IPS-15b (cell line): ENCODE measurements at regions not wholly inside any gene's neighbourhood (a gene's known extent, or its start where the extent isn't known, plus 50 kb on each side); places are given as distances from the start of the nearest gene placed in this dataset.

Experiments
- H3K27me3 ChIP-seq: one replicate; pipeline ENCODE4 v1.6.1; 2013; ENCODE audit warnings: low read length; ENCODE audit not compliant: control insufficient read depth, insufficient read depth
- H3K36me3 ChIP-seq: one replicate; pipeline ENCODE4 v1.6.1; 2013; ENCODE audit warnings: low read length; ENCODE audit not compliant: control insufficient read depth, insufficient read depth
- H3K4me1 ChIP-seq: one replicate; pipeline ENCODE4 v1.6.1; 2013; ENCODE audit warnings: mild to moderate bottlenecking, low read length; ENCODE audit not compliant: control insufficient read depth, insufficient read depth
- H3K4me3 ChIP-seq: one replicate; pipeline ENCODE4 v1.5.1; 2013; ENCODE audit warnings: low read depth, low read length
- H3K9ac ChIP-seq: one replicate; pipeline ENCODE4 v1.6.1; 2013; ENCODE audit warnings: low read depth, mild to moderate bottlenecking, low read length
- H3K9me3 ChIP-seq: one replicate; pipeline ENCODE4 v1.6.1; 2013; ENCODE audit warnings: mild to moderate bottlenecking, low read length; ENCODE audit not compliant: control insufficient read depth, insufficient read depth

- Histone ChIP-seq H3K9ac (no peak overlapping the region), H3K9me3 (no peaks in the 10 kb centered on the region), H3K36me3 (no peaks in the 10 kb centered on the region), H3K4me3 (no peak overlapping the region), H3K27me3 (no peaks in the 10 kb centered on the region), H3K4me1 (no peaks in the 10 kb centered on the region)
Observed at GRCh38 chr14:86714153-86714552, 1184.2 kb downstream of the FLRT2 start.

- H3K36me3 ChIP-seq, result no peaks in the 10 kb centered on the region
- H3K4me1 ChIP-seq, result no peaks in the 10 kb centered on the region
- no peaks in the 10 kb centered on the region for H3K27me3 ChIP-seq
- no peak overlapping the region for H3K9ac ChIP-seq
- H3K4me3 ChIP-seq, result no peak overlapping the region
- H3K9me3 ChIP-seq, result no peaks in the 10 kb centered on the region
Observed at GRCh38 chr14:86712727-86713126, 1182.8 kb downstream of the FLRT2 start.

GRCh38 chr14:86712176-86712575 lies 1182.2 kb downstream of the FLRT2 start:
- no peaks in the 10 kb centered on the region for H3K4me1 ChIP-seq
- H3K4me3 ChIP-seq, result no peak overlapping the region
- H3K27me3 ChIP-seq, result no peaks in the 10 kb centered on the region
- H3K9ac ChIP-seq, result no peak overlapping the region
- H3K9me3 ChIP-seq, result no peaks in the 10 kb centered on the region
- no peaks in the 10 kb centered on the region for H3K36me3 ChIP-seq

- Histone ChIP-seq H3K9me3 (no peaks in the 10 kb centered on the region), H3K27me3 (no peaks in the 10 kb centered on the region), H3K36me3 (no peaks in the 10 kb centered on the region), H3K4me3 (no peak overlapping the region), H3K9ac (no peak overlapping the region), H3K4me1 (no peaks in the 10 kb centered on the region)
Observed at GRCh38 chr14:86708846-86709339, 1178.9 kb downstream of the FLRT2 start.

GRCh38 chr14:86707071-86707470 lies 1177.1 kb downstream of the FLRT2 start:
- no peaks in the 10 kb centered on the region for H3K36me3 ChIP-seq
- H3K9me3 ChIP-seq, result no peaks in the 10 kb centered on the region
- H3K27me3 ChIP-seq, result no peaks in the 10 kb centered on the region
- no peak overlapping the region for H3K4me3 ChIP-seq
- no peak overlapping the region for H3K9ac ChIP-seq
- H3K4me1 ChIP-seq, result no peaks in the 10 kb centered on the region

- Histone ChIP-seq H3K9me3 (no peaks in the 10 kb centered on the region), H3K4me1 (no peaks in the 10 kb centered on the region), H3K27me3 (no peaks in the 10 kb centered on the region), H3K4me3 (no peak overlapping the region), H3K36me3 (no peaks in the 10 kb centered on the region), H3K9ac (no peak overlapping the region)
Observed at GRCh38 chr14:86683561-86683960, 1153.6 kb downstream of the FLRT2 start.

- no peak overlapping the region for H3K9ac ChIP-seq
- H3K9me3 ChIP-seq, result no peaks in the 10 kb centered on the region
Observed at GRCh38 chr14:86675059-86675458, 1145.1 kb downstream of the FLRT2 start.

GRCh38 chr14:86673523-86673969 lies 1143.6 kb downstream of the FLRT2 start:
- Histone ChIP-seq H3K9ac (no peak overlapping the region), H3K27me3 (no peaks in the 10 kb centered on the region), H3K9me3 (no peaks in the 10 kb centered on the region), H3K4me1 (peaks cover 2% of the 10 kb centered on the region), H3K4me3 (no peak overlapping the region), H3K36me3 (no peaks in the 10 kb centered on the region)

More at GRCh38 chr14:86675059-86675458, 1145.1 kb downstream of the FLRT2 start:
- H3K4me1 ChIP-seq, result peaks cover 2% of the 10 kb centered on the region
- H3K36me3 ChIP-seq, result no peaks in the 10 kb centered on the region
- no peak overlapping the region for H3K4me3 ChIP-seq
- no peaks in the 10 kb centered on the region for H3K27me3 ChIP-seq

GRCh38 chr14:86672080-86672479 lies 1142.1 kb downstream of the FLRT2 start:
- no peak overlapping the region for H3K9ac ChIP-seq
- H3K4me1 ChIP-seq, result peaks cover 2% of the 10 kb centered on the region
- no peak overlapping the region for H3K4me3 ChIP-seq
- no peaks in the 10 kb centered on the region for H3K27me3 ChIP-seq
- H3K36me3 ChIP-seq, result no peaks in the 10 kb centered on the region
- H3K9me3 ChIP-seq, result no peaks in the 10 kb centered on the region

GRCh38 chr14:86665975-86666374 lies 1136.0 kb downstream of the FLRT2 start:
- H3K27me3 ChIP-seq, result no peaks in the 10 kb centered on the region
- no peaks in the 10 kb centered on the region for H3K36me3 ChIP-seq
- no peak overlapping the region for H3K4me3 ChIP-seq
- H3K4me1 ChIP-seq, result no peaks in the 10 kb centered on the region
- no peaks in the 10 kb centered on the region for H3K9me3 ChIP-seq
- H3K9ac ChIP-seq, result no peak overlapping the region

- no peak overlapping the region for H3K9ac ChIP-seq
- H3K36me3 ChIP-seq, result no peaks in the 10 kb centered on the region
- no peaks in the 10 kb centered on the region for H3K4me1 ChIP-seq
- H3K27me3 ChIP-seq, result no peaks in the 10 kb centered on the region
- no peak overlapping the region for H3K4me3 ChIP-seq
- H3K9me3 ChIP-seq, result no peaks in the 10 kb centered on the region
Observed at GRCh38 chr14:86662334-86662733, 1132.4 kb downstream of the FLRT2 start.

- H3K36me3 ChIP-seq, result no peaks in the 10 kb centered on the region
- H3K4me1 ChIP-seq, result peaks cover 3% of the 10 kb centered on the region
- no peak overlapping the region for H3K4me3 ChIP-seq
- H3K9me3 ChIP-seq, result no peaks in the 10 kb centered on the region
- H3K27me3 ChIP-seq, result no peaks in the 10 kb centered on the region
- H3K9ac ChIP-seq, result no peak overlapping the region
Observed at GRCh38 chr14:86654558-86655184, 1124.7 kb downstream of the FLRT2 start.
